Lung (tissue), 11 donors: ENCODE measurements at regions not wholly inside any gene's neighbourhood (a gene's known extent, or its start where the extent isn't known, plus 50 kb on each side); places are given as distances from the start of the nearest gene placed in this dataset.

Experiments
- ATAC-seq: fragments of 200-7000 bp; cut with Tn5 transposase; one replicate; pipeline ENCODE4 v1.9.1; 2020; ENCODE audit warnings: moderate number of reproducible peaks; ENCODE audit not compliant: insufficient read depth, low FRiP score
- DNase-seq, 3 donors: peaks; one replicate each; pipeline ENCODE4 v3.0.0-alpha.2; 2013 to 2017
- H3K27ac ChIP-seq, 2 donors: one replicate each; pipeline ENCODE4 v1.5.1; 2013; ENCODE audit warnings: mild to moderate bottlenecking in 2 of 2, moderate library complexity in 2 of 2, control low read depth in 1 of 2, inconsistent platforms in 1 of 2, low read depth in 1 of 2, low read length in 1 of 2
- H3K27me3 ChIP-seq, 3 donors: one replicate each; pipeline ENCODE4 v1.5.1; 2013; ENCODE audit warnings: low read length in 2 of 3; ENCODE audit not compliant: control insufficient read depth in 3 of 3, insufficient read depth in 3 of 3
- H3K36me3 ChIP-seq, 4 donors: one replicate each; pipeline ENCODE4 v1.5.1; 2013; ENCODE audit warnings: low read length in 4 of 4, mild to moderate bottlenecking in 1 of 4, moderate library complexity in 1 of 4; ENCODE audit not compliant: control insufficient read depth in 4 of 4, insufficient read depth in 4 of 4
- H3K4me1 ChIP-seq, 5 donors: one replicate each; pipeline ENCODE4 v1.5.1; 2013; ENCODE audit warnings: low read length in 5 of 5, mild to moderate bottlenecking in 2 of 5, moderate library complexity in 1 of 5; ENCODE audit not compliant: control insufficient read depth in 5 of 5, insufficient read depth in 5 of 5
- H3K4me3 ChIP-seq: one replicate; pipeline ENCODE4 v1.5.1; 2013; ENCODE audit warnings: mild to moderate bottlenecking, control low read depth, moderate library complexity
- H3K9ac ChIP-seq, 2 donors: one replicate each; pipeline ENCODE4 v1.5.1; 2013; ENCODE audit warnings: low read length in 2 of 2, control low read depth in 1 of 2; ENCODE audit not compliant: insufficient read depth in 1 of 2
- H3K9me3 ChIP-seq, 4 donors: one replicate each; pipeline ENCODE4 v1.5.1; 2013; ENCODE audit warnings: low read length in 3 of 4, mild to moderate bottlenecking in 1 of 4, moderate library complexity in 1 of 4; ENCODE audit not compliant: control insufficient read depth in 4 of 4, insufficient read depth in 3 of 4
- CTCF ChIP-seq: IDR thresholded peaks from 2 replicates; pipeline ENCODE4 v1.5.1; 2012; ENCODE audit warnings: mild to moderate bottlenecking; ENCODE audit errors: control extremely low read depth, extremely low read depth
- WGBS, 2 donors: extraction: QIAGEN DNeasy Blood & Tissue Kit; methylation state at CpG; one replicate each; pipeline ENCODE4 v1.1.7; 2013; 5-methylcytosine and 5-hydroxymethylcytosine counted together
- donor health status: control.
- donor health status: control.
- donor health status: Bipolar disorder and iron deficiency.
- donor health status: healthy.
- donor health status: DM: yes; HTN: yes; CAD: no.

- Histone ChIP-seq H3K9ac (no peak overlapping the region), H3K27ac (no peak overlapping the region), H3K9me3 (no peaks in the 10 kb centered on the region), H3K36me3 (no peaks in the 10 kb centered on the region), H3K4me1 (no peaks in the 10 kb centered on the region), H3K4me3 (no peak overlapping the region), H3K27me3 (no peaks in the 10 kb centered on the region)
- no peak for TF ChIP-seq CTCF
- no peak for ATAC-seq
- 89 to 94% methylated on average over 6 of the region's 6 CpGs for WGBS, 2 donors
- DNase-seq: no peak
These were observed 121.6 kb upstream of the NDUFV2 start for GRCh38 chr18:8980918-8981317.

DNA sequence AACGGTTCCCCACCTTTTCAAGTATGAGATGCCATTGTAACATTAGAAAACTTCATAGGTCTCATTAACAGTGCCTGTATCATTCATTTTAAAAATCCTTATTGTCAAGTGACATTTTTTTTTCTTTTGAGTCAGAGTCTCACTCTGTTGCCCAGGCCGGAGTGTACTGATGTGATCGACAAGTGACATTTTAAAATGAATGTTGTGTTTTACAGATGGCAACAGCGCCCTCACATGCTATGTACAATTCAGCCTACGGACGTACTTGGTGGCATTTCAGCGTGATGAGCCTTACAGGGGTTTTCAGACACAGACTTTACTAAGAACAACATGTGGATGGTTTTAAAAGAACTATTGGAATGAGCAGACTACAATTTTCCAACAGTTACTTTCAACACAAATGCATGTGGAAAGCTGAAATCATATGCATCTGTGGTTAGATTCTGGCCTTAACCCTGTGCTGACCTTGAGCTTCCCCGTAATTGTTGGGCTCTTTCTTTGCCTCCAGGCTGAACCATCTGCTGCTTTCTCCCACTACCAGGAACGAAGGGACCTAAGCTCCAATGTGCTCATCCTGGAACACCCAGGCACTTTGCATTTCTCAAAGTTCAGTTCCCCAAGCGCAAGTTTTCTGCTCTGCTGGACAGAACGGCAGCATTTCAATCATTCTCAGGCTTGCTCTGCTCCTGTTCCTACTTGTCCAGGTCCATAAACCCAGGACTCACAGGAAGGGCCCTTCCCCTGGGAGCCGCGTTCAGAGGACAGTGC lies 119.9 kb upstream of the NDUFV2 start:
- Histone ChIP-seq H3K4me3 (no peak overlapping the region), H3K9ac (no peak overlapping the region), H3K9me3 (no peaks in the 10 kb centered on the region), H3K4me1 (no peaks in the 10 kb centered on the region), H3K27me3 (no peaks in the 10 kb centered on the region), H3K36me3 (no peaks in the 10 kb centered on the region), H3K27ac (no peak overlapping the region)
- no peak for ATAC-seq
- 62 to 71% methylated on average over 13 of the region's 13 CpGs for WGBS, 2 donors
- peak in 2 of 3 donors; percentile 34 to 50 for DNase-seq
- peak; percentile 26 for TF ChIP-seq CTCF

DNA sequence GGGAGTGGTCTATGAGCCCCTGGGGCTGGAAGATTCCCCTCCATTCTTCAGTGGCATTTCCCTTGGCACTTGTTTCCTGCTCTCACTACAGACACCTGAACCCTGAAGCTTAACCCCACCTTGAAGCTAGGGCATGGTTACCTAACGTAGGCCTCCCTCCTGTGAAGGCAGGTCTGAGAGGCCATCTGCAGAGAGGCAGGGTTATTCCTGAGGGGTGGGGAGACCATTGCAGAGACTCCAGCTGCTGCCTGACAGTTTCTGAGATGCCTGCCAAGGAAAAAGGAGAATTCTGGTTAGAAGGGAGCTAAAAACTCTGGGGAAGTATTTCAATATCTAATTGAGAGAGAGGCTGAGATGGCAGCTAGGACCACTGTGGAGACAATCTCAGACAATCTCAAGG lies 119.3 kb upstream of the NDUFV2 start:
- ATAC-seq (no peak), DNase-seq (peak in 2 of 3 donors; percentile 20 to 40)
- H3K4me3 ChIP-seq: no peak overlapping the region
- TF ChIP-seq CTCF: no peak
- H3K27me3 ChIP-seq: no peaks in the 10 kb centered on the region
- 77 to 86% methylated on average over 1 of the region's 1 CpG for WGBS, 2 donors
- H3K27ac ChIP-seq: no peak overlapping the region
- H3K4me1 ChIP-seq: no peaks in the 10 kb centered on the region
- H3K9me3 ChIP-seq: no peaks in the 10 kb centered on the region
- H3K36me3 ChIP-seq: no peaks in the 10 kb centered on the region
- no peak overlapping the region for H3K9ac ChIP-seq

GRCh38 chr18:8984131-8984721 lies 118.3 kb upstream of the NDUFV2 start:
- no peak for TF ChIP-seq CTCF
- H3K4me1 ChIP-seq: no peaks in the 10 kb centered on the region
- H3K4me3 ChIP-seq: no peak overlapping the region
- H3K27ac ChIP-seq: no peak overlapping the region
- 64 to 83% methylated on average over 4 of the region's 4 CpGs for WGBS, 2 donors
- no peak for ATAC-seq
- no peaks in the 10 kb centered on the region for H3K9me3 ChIP-seq
- H3K27me3 ChIP-seq: no peaks in the 10 kb centered on the region
- DNase-seq: no peak
- H3K9ac ChIP-seq: no peak overlapping the region
- no peaks in the 10 kb centered on the region for H3K36me3 ChIP-seq
